ENCODE measurements at regions not wholly inside any gene's neighbourhood (a gene's known extent, or its start where the extent isn't known, plus 50 kb on each side); places are given as distances from the start of the nearest gene placed in this dataset.

GRCh38 chr12:13299457-13299856 lies 102.9 kb downstream of the EMP1 start:
- DNase-seq, result no peak
- Histone ChIP-seq H3K9me2 (replicated peaks; ENCODE audit: insufficient read depth, low read length) (no peaks in the 10 kb centered on the region), H3K9ac (ENCODE audit: low read length) (no peak overlapping the region), H3K4me2 (ENCODE audit: low read depth, low read length) (no peak overlapping the region), H3K4me3 (ENCODE audit: low read length) (no peak overlapping the region), H3K4me1 (ENCODE audit: low read length) (no peaks in the 10 kb centered on the region), H3K9me3 (replicated peaks; ENCODE audit: insufficient read depth, low read length) (no peaks in the 10 kb centered on the region), H2AFZ (ENCODE audit: low read length) (no peak overlapping the region), H3K27ac (ENCODE audit: low read length) (no peak overlapping the region), H3K79me2 (ENCODE audit: low read length) (no peaks in the 10 kb centered on the region), H3K27me3 (replicated peaks; ENCODE audit: insufficient read depth, low read length) (no peaks in the 10 kb centered on the region), H3F3A (ENCODE audit: insufficient read depth, low read length) (no peaks in the 10 kb centered on the region), H3K36me3 (replicated peaks; ENCODE audit: insufficient read depth, low read length) (no peaks in the 10 kb centered on the region), H4K20me1 (ENCODE audit: insufficient read depth, low read length) (no peaks in the 10 kb centered on the region)
- no peak for TF ChIP-seq CTCF (IDR thresholded peaks at IDR 0.05; ENCODE audit: low read length)
- no peak for TF ChIP-seq EZH2 (optimal IDR thresholded peaks at IDR 0.05; ENCODE audit: low read depth, low read length)
- no peak for TF ChIP-seq EZH2phosphoT487 (IDR thresholded peaks at IDR 0.05; ENCODE audit: low read length)

GRCh38 chr12:13293096-13293495 lies 96.6 kb downstream of the EMP1 start:
- DNase-seq, result no peak
- H3K4me2 ChIP-seq (ENCODE audit: low read depth, low read length), result no peak overlapping the region
- TF ChIP-seq EZH2 (optimal IDR thresholded peaks at IDR 0.05; ENCODE audit: low read depth, low read length) (no peak), CTCF (IDR thresholded peaks at IDR 0.05; ENCODE audit: low read length) (no peak), EZH2phosphoT487 (IDR thresholded peaks at IDR 0.05; ENCODE audit: low read length) (no peak)
- H3K4me1 ChIP-seq (ENCODE audit: low read length), result no peaks in the 10 kb centered on the region
- H3F3A ChIP-seq (ENCODE audit: insufficient read depth, low read length), result no peaks in the 10 kb centered on the region
- H3K27me3 ChIP-seq (replicated peaks; ENCODE audit: insufficient read depth, low read length), result no peaks in the 10 kb centered on the region
- H3K79me2 ChIP-seq (ENCODE audit: low read length), result no peaks in the 10 kb centered on the region
- no peaks in the 10 kb centered on the region for H3K9me3 ChIP-seq (replicated peaks; ENCODE audit: insufficient read depth, low read length)
- no peak overlapping the region for H3K9ac ChIP-seq (ENCODE audit: low read length)
- no peak overlapping the region for H3K27ac ChIP-seq (ENCODE audit: low read length)
- H3K36me3 ChIP-seq (replicated peaks; ENCODE audit: insufficient read depth, low read length), result no peaks in the 10 kb centered on the region
- H4K20me1 ChIP-seq (ENCODE audit: insufficient read depth, low read length), result no peaks in the 10 kb centered on the region
- H3K9me2 ChIP-seq (replicated peaks; ENCODE audit: insufficient read depth, low read length), result no peaks in the 10 kb centered on the region
- no peak overlapping the region for H2AFZ ChIP-seq (ENCODE audit: low read length)
- H3K4me3 ChIP-seq (ENCODE audit: low read length), result no peak overlapping the region

- no peaks in the 10 kb centered on the region for H3K27me3 ChIP-seq (replicated peaks; ENCODE audit: insufficient read depth, low read length)
- H3K9me2 ChIP-seq (replicated peaks; ENCODE audit: insufficient read depth, low read length), result no peaks in the 10 kb centered on the region
- no peaks in the 10 kb centered on the region for H3K36me3 ChIP-seq (replicated peaks; ENCODE audit: insufficient read depth, low read length)
- no peak overlapping the region for H2AFZ ChIP-seq (ENCODE audit: low read length)
- H3K4me3 ChIP-seq (ENCODE audit: low read length), result no peak overlapping the region
- no peak overlapping the region for H3K27ac ChIP-seq (ENCODE audit: low read length)
- H3K9me3 ChIP-seq (replicated peaks; ENCODE audit: insufficient read depth, low read length), result no peaks in the 10 kb centered on the region
- H3K4me2 ChIP-seq (ENCODE audit: low read depth, low read length), result no peak overlapping the region
- H3K4me1 ChIP-seq (ENCODE audit: low read length), result peaks cover 11% of the 10 kb centered on the region
- no peak overlapping the region for H3K9ac ChIP-seq (ENCODE audit: low read length)
- TF ChIP-seq EZH2 (optimal IDR thresholded peaks at IDR 0.05; ENCODE audit: low read depth, low read length) (no peak), EZH2phosphoT487 (IDR thresholded peaks at IDR 0.05; ENCODE audit: low read length) (no peak), CTCF (IDR thresholded peaks at IDR 0.05; ENCODE audit: low read length) (no peak)
- no peaks in the 10 kb centered on the region for H3F3A ChIP-seq (ENCODE audit: insufficient read depth, low read length)
- H4K20me1 ChIP-seq (ENCODE audit: insufficient read depth, low read length), result no peaks in the 10 kb centered on the region
- no peak for DNase-seq
- H3K79me2 ChIP-seq (ENCODE audit: low read length), result no peaks in the 10 kb centered on the region
These were observed 93.2 kb downstream of the EMP1 start for GRCh38 chr12:13289653-13290289.

All from MM.1S (cell line).